H54 (cell line): ENCODE measurements at regions not wholly inside any gene's neighbourhood (a gene's known extent, or its start where the extent isn't known, plus 50 kb on each side); places are given as distances from the start of the nearest gene placed in this dataset.

ENCODE experiments used
- DNase-seq: peaks from one replicate; pipeline ENCODE4 v3.0.0; 2011; ENCODE audit warnings: low spot score, mixed read lengths; ENCODE audit not compliant: insufficient read length
- FAIRE-seq: peaks from 3 replicates; lab custom pipeline; 2011; peaks lifted over from hg19 to GRCh38; lab: Jason Lieb, UNC
- POLR2A ChIP-seq: IDR thresholded peaks from 2 replicates; pipeline ENCODE4 v1.6.1; 2011; ENCODE audit warnings: low read depth, mild to moderate bottlenecking, low read length

DNA sequence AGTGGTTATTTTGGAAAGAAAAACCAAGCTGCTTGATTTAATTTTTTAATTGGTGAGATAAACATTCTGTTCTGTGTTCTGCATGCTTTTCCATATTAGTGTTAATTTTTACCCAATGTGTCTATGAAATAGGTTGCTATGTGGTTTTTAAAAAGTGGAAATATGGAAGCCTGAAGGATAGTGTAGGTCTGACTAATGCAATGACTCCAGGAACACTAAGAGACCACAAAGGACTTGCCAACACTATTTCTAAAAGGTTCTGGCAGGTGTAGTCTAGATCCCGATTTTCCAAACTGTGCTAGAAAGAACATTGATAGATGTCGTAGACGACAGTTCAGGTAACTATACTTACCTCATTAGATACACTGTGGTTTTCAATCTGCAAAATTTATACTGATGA, 877.4 kb upstream of the GOT2 start:
- DNase-seq: no peak
- no peak for TF ChIP-seq POLR2A
- no peak for FAIRE-seq

DNA sequence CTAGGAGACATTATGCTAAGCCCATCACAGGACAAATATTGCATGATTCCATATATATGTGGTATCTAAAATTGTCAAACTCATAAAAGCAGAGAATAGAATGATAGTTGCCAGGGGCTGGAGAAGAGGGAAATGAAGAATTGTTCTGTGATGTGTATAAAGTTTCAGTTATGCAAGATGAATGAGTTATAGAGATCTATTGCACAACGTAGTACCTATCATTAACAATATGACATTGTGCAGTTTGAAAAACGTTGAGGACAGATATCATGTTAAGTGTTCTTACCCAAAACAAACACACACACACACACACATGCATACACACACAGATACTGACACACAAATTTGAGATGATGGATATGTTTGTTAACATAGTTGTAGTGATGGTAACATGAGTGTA, 871.6 kb upstream of the GOT2 start:
- DNase-seq (no peak), FAIRE-seq (no peak)
- TF ChIP-seq POLR2A: no peak

DNA sequence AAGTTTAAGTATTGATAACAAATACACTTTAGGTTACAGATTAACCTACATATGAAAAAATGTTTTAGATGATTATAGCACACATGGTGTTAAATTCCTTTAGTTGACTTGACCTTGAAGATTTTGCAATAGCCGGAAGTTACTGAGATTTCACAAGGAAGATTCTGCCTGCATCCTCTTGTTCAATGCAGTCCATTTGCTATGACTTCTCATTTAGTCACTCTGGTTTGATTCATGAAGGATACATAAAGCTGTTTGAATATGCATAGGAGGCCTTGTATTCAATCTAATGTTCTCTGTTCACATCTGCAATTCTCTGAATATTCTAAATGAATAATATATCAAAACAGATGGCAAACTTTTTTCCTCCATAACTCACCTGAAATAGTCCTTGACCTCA, 870.2 kb upstream of the GOT2 start:
- TF ChIP-seq POLR2A: no peak
- FAIRE-seq (no peak), DNase-seq (no peak)

DNA sequence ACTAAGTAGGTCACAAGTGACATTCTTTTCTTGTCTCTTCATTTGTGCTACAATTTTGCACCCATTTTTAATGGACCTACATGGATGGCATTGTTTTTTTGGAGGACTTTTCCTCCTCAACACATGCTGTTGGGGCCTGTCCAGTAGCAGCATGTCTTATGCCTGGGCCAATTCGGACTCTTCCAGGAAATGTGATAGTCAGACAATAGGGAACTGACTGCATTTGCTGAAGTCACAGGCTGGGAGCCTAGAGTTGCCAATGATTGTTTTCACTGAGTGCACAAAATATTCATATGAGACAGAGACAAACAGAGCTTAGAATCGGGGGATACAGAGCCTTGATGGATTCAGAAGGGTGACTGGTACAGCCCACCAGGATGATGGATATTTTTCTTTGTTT, 867.3 kb upstream of the GOT2 start:
- DNase-seq (no peak), FAIRE-seq (no peak)
- TF ChIP-seq POLR2A: no peak

DNA sequence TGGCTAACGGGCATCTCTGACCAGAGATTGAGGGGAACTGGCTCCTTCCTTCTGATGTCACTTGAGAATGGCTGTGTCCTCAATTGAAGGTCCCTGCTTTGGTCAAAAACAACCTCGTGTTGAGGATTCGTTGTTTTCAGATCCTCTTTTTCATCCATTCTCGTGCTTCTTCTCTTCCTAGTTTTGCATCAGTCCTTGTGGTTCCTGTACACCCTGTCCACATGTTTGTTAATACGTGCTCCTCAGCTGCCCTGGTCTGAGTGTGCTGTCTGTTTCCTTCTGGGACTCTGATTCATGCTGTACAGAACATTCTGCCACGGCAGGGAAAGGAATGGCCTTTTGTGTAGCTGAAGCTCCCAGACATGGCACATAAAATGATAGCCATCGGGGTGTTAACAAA, 863.2 kb upstream of the GOT2 start:
- no peak for TF ChIP-seq POLR2A
- FAIRE-seq: no peak
- no peak for DNase-seq

DNA sequence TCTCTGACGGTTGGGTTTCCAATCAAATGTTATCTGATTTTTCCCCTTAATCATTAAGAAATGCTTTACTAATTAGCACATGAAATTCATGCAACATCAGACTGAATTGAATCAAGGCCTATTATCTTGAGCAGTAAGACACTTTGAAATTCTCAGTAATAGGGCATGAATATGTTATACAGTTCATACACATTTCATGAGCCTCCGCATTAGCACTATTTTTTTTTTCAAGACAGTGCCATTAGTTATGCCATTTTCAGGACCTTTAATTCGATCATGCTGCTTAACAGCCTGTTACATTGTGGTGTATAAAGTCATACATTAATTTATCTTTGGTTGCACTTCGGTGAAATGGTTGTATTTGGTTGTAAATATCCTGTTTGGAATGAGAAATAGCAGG, 862.6 kb upstream of the GOT2 start:
- DNase-seq (no peak), FAIRE-seq (no peak)
- TF ChIP-seq POLR2A: no peak

DNA sequence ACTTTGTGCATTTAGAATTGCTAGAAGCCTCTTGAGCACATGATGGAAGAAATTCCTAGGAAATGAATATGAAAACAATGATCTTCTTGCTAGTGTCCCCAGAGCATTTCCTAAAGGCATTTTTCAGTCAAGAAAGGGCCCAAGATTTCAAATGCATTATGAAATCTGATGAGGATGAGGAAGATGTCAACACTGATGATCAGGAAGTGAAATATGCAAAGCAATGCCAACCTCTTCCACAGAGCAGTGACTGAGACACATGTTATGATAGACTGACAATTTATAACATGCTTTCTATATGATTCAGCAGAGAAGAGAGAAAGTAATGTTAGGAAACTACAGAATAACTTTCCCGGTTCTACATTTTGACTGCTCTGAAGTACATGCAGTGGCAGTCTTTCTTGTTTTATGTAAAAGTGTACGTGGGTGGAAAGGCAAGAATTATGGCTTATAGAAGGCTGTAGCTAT, 859.1 kb upstream of the GOT2 start:
- no peak for TF ChIP-seq POLR2A
- no peak for DNase-seq
- no peak for FAIRE-seq

DNA sequence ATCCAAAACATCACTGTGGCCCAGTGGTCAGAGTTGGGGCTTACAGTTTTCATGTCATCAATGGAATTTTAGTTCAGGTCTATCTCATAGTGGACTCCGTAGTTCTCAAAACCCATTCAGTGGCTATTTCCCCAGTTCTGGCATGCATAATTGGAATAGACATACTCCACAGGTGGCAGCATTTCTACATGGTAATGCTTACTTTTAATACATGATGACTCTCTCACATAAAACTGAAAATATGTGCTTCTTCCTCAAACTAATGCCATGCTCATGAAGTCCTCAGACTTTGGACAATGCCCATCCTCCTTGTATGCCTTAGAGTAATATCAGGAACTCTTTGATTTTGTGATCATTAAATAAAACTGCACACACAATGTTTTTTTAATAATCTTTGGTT, 857.4 kb upstream of the GOT2 start:
- TF ChIP-seq POLR2A: no peak
- no peak for FAIRE-seq
- no peak for DNase-seq

DNA sequence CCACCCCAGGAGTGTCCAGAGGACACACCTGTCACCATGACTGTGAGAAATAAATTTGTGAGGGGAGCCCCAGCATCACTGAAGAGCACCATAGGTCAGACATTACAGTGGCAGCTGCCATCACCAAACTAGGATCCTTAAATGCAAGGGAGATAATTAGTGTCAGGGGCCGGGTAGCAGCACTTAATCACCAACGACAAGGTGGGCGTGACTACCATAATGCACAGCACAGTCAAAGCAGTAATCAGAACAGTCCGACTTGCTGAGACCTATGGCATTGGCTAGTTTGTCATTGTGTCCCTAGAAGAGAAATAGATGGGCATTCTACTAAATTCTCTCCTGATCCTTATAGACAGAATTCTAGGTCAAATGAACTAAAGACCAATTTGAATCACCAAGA, 856.7 kb upstream of the GOT2 start:
- FAIRE-seq (no peak), DNase-seq (no peak)
- TF ChIP-seq POLR2A: no peak

DNA sequence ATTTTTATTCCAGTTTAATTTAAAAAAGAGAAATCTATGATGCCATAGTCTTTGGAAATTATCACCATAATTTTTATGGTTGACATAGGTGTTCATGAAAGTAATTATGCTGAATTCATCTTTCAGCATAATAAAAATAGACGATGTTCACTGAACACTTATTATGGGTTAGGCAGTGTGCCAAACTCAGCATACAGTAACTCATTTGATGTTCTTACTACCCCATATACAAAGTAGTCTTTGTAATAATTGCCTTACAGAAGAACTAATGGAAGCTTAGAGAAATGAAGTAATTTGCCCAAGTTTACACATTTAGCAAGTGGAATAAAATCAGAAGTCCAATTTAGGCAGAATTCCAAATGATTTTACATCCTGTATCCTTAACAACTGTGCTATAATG, 852.2 kb upstream of the GOT2 start:
- TF ChIP-seq POLR2A: no peak
- FAIRE-seq: no peak
- DNase-seq: no peak

DNA sequence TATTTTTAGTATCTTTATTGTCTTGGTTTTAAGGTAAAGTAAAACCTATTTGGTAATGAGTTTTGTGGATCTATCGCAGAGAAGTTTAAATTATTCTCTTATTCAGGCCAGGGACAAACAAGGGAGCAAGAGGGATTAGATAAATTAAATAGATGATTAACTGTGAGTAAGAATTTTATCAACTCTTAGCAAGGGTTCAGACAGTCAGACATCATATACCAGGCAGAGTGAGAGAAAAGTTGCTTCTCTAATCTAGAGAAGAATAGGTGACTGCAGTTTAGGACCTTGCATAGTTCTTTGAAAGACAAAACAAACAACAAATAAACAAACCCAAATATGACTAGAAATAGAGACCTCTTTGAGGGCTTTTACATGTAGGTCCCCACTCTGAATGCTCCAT, 840.2 kb upstream of the GOT2 start:
- DNase-seq: no peak
- no peak for FAIRE-seq
- TF ChIP-seq POLR2A: no peak

DNA sequence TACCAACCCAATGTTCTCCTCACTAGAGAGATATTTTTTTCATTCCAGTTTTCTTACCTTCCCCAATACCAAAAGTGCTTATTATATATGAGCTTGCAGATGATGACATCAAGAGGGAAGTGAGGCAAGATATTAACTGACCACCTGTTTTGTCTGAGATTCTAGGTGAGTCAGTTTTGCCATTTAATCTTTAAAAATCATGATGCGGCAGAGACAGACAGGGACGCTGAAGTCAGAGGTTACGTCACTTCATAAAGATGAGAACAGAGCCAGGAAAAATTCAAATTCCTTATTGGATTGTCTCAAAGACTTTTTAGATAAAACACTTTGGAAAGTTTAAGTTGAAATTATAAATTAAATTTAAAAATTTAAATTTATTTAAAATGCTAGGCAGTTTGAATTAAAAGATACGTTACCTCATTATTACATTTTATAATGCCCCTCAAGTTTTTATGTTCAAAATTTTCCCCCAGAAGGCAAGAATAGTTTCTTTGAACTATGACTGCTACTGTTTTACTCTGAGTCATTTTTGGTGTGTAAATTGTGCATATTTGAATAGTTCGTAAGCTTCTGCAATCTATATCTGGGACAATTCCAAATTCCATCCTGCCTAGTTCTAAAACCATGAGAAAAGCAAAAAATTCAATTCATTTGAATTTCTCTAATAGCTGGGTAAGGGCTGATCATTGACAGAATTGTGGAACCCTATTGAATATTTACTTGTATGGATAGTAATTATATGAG, 839.6 kb upstream of the GOT2 start:
- no peak for FAIRE-seq
- DNase-seq: no peak
- no peak for TF ChIP-seq POLR2A

DNA sequence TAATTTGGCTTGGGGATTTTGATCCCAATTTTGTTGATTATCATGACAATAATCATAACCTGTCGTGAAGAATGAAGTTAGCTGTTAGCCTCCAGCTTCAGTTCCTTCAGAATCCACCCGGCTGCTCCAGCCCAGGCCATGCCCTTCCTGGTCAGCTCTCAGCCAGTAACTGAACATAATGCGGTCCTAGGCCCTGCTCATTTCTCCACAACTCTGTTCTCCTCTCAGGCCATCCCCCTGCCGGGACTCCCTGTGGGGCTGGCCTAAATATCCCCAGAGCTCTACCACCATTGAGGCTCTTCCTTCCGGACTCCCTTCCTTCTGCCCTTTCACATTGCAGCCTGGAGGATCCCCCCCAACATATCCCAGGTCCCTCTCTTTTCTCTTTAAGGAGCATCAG, 833.4 kb upstream of the GOT2 start:
- no peak for DNase-seq
- no peak for TF ChIP-seq POLR2A
- no peak for FAIRE-seq

DNA sequence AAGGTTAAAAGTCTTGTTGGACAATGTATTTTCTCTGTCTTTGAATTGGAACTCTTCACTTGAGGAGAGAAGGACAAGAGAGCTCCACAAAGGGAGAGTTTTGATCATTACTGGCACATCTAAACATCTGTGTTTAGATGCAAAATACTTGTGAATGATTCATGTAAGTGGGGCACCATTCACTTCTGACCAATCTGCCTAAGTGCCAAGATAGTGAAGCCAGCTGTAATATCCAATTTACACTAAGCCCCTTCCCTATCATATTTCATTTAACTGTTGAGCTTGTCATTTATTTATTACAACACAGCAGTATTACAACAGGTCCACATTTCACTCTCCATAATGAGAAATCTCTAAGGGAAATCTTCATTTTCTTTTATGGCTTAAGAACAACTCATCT, 832.3 kb upstream of the GOT2 start:
- TF ChIP-seq POLR2A: no peak
- no peak for FAIRE-seq
- DNase-seq: no peak

DNA sequence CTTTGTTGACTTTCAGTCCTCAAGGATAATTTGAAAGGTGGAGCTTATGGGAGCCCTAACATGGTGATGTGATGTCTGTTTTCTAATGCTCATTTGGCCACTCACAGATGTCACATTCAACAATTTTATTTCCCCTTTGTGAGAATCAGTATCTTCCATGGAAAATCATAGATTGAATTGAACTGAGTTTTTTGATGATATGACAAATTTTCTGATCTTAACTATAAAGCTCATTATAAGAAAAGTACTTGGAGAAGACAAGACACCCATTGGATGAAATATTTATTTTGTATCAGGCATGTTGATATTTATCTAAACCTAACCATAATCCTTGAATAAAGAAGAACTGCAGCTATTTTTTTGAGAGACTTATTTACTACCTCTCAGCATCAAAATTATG, 824.6 kb upstream of the GOT2 start:
- DNase-seq: no peak
- FAIRE-seq: no peak
- TF ChIP-seq POLR2A: no peak
